Esophagus squamous epithelium (tissue), 5 donors: ENCODE measurements at regions not wholly inside any gene's neighbourhood (a gene's known extent, or its start where the extent isn't known, plus 50 kb on each side); places are given as distances from the start of the nearest gene placed in this dataset.

Experiments used
- DNase-seq: peaks from one replicate; lab custom pipeline; 2025; lab: John Stamatoyannopoulos, UW
- H3K27ac ChIP-seq, 4 donors: fragments of 200-600 bp; sonication (generic); one replicate each; pipeline ENCODE4 v1.5.1; 2016 to 2019; ENCODE audit warnings: mild to moderate bottlenecking in 1 of 4
- H3K27me3 ChIP-seq, 4 donors: fragments of 200-600 bp; sonication (generic); 1 replicate in 3 of 4; 2 replicates in 1 of 4; pipeline versions ENCODE4 v1.5.1 to v1.6.0; 2017 to 2021; ENCODE audit warnings: antibody characterized with exemption in 1 of 4
- H3K36me3 ChIP-seq, 3 donors: fragments of 200-600 bp; sonication (generic); one replicate each; pipeline ENCODE4 v1.5.1; 2016 to 2019
- H3K4me1 ChIP-seq, 3 donors: fragments of 200-600 bp; sonication (generic); one replicate each; pipeline ENCODE4 v1.5.1; 2017 to 2019
- H3K4me3 ChIP-seq, 4 donors: fragments of 200-600 bp; sonication (generic); 1 replicate in 3 of 4; 2 replicates in 1 of 4; pipeline ENCODE4 v1.5.1; 2016 to 2019; ENCODE audit warnings: mild to moderate bottlenecking in 2 of 4, moderate library complexity in 1 of 4
- H3K9me3 ChIP-seq, 3 donors: fragments of 200-600 bp; sonication (generic); one replicate each; pipeline ENCODE4 v1.5.1; 2016 to 2019
- CTCF ChIP-seq, 6 experiments: fragments of 450-650 bp in 4 of 6; fragments of 200-600 bp in 2 of 6; sonication (generic) in 2 of 6; IDR thresholded peaks; one replicate each; pipeline ENCODE4 v1.5.1; 2016 to 2019; ENCODE audit warnings: antibody characterized with exemption in 6 of 6, mild to moderate bottlenecking in 4 of 6, moderate library complexity in 4 of 6
- POLR2A ChIP-seq, 4 donors: fragments of 450-650 bp; IDR thresholded peaks; one replicate each; pipeline ENCODE4 v1.6.1; 2017; ENCODE audit warnings: antibody characterized with exemption in 4 of 4, mild to moderate bottlenecking in 4 of 4, moderate library complexity in 3 of 4
- WGBS, 2 donors: methylation state at CpG; one replicate each; pipeline ENCODE4 v1.1.5; 2018; 5-methylcytosine and 5-hydroxymethylcytosine counted together
- intact Hi-C: fragments of 100-400 bp; cut with DNase I; formaldehyde crosslinking; loops from one replicate; pipeline ENCODE4 v1.15.0; 2022
- donor health status: DM: yes; HTN: yes; CAD: no.

- no peaks in the 10 kb centered on the region for H3K36me3 ChIP-seq
- no peak overlapping the region for H3K4me3 ChIP-seq
- no peak for DNase-seq
- no peak overlapping the region for H3K27ac ChIP-seq
- TF ChIP-seq POLR2A (IDR thresholded peaks at IDR 0.05) (no peak), CTCF (IDR thresholded peaks at IDR 0.05) (no peak)
- intact Hi-C loops: no loop called here
- H3K9me3 ChIP-seq: no peaks in the 10 kb centered on the region
- no peaks in the 10 kb centered on the region for H3K27me3 ChIP-seq
- 46 to 89% methylated on average over 2 of the region's 2 CpGs for WGBS, 2 donors
- no peaks in the 10 kb centered on the region for H3K4me1 ChIP-seq
Measured at GRCh38 chr4:36467670-36468069, 186.3 kb downstream of the DTHD1 start.

- no peak for TF ChIP-seq CTCF (IDR thresholded peaks at IDR 0.05)
- no peak for TF ChIP-seq POLR2A (IDR thresholded peaks at IDR 0.05)
- intact Hi-C loops: no loop called here
- H3K36me3 ChIP-seq: no peaks in the 10 kb centered on the region
- no peak overlapping the region for H3K27ac ChIP-seq
- H3K4me1 ChIP-seq: no peaks in the 10 kb centered on the region
- H3K4me3 ChIP-seq: no peak overlapping the region
- no peaks in the 10 kb centered on the region for H3K9me3 ChIP-seq
- no peak for DNase-seq
- WGBS, 2 donors: 78 to 84% methylated on average over 2 of the region's 2 CpGs
- H3K27me3 ChIP-seq: no peaks in the 10 kb centered on the region
Measured at GRCh38 chr4:36471903-36472302, 190.5 kb downstream of the DTHD1 start.

GRCh38 chr4:36476135-36476534, 194.7 kb downstream of the DTHD1 start:
- Histone ChIP-seq H3K27ac (no peak overlapping the region), H3K36me3 (no peaks in the 10 kb centered on the region), H3K4me1 (no peaks in the 10 kb centered on the region), H3K27me3 (no peaks in the 10 kb centered on the region), H3K9me3 (no peaks in the 10 kb centered on the region), H3K4me3 (no peak overlapping the region)
- TF ChIP-seq POLR2A (IDR thresholded peaks at IDR 0.05) (no peak), CTCF (IDR thresholded peaks at IDR 0.05) (no peak)
- intact Hi-C loops: no loop called here
- 43 to 49% methylated on average over 4 of the region's 4 CpGs for WGBS, 2 donors
- DNase-seq: no peak

- no peaks in the 10 kb centered on the region for H3K36me3 ChIP-seq
- TF ChIP-seq POLR2A (IDR thresholded peaks at IDR 0.05) (no peak), CTCF (IDR thresholded peaks at IDR 0.05) (no peak)
- no peaks in the 10 kb centered on the region for H3K4me1 ChIP-seq
- 25 to 33% methylated on average over 2 of the region's 2 CpGs for WGBS, 2 donors
- H3K27ac ChIP-seq: no peak overlapping the region
- intact Hi-C loops: no loop called here
- H3K9me3 ChIP-seq: no peaks in the 10 kb centered on the region
- DNase-seq: no peak
- no peaks in the 10 kb centered on the region for H3K27me3 ChIP-seq
- no peak overlapping the region for H3K4me3 ChIP-seq
Measured at GRCh38 chr4:36477861-36478260, 196.4 kb downstream of the DTHD1 start.

GRCh38 chr4:36485885-36486284, 204.5 kb downstream of the DTHD1 start:
- 82 to 86% methylated on average over 3 of the region's 3 CpGs for WGBS, 2 donors
- intact Hi-C loops: no loop called here
- no peak for DNase-seq

More at GRCh38 chr4:36485885-36486284, 204.5 kb downstream of the DTHD1 start:
- no peaks in the 10 kb centered on the region for H3K27me3 ChIP-seq
- H3K36me3 ChIP-seq: no peaks in the 10 kb centered on the region
- H3K27ac ChIP-seq: no peak overlapping the region
- H3K9me3 ChIP-seq: no peaks in the 10 kb centered on the region
- no peaks in the 10 kb centered on the region for H3K4me1 ChIP-seq
- no peak for TF ChIP-seq POLR2A (IDR thresholded peaks at IDR 0.05)
- no peak for TF ChIP-seq CTCF (IDR thresholded peaks at IDR 0.05)
- no peak overlapping the region for H3K4me3 ChIP-seq
